DOHH2 (cell line): ENCODE measurements at regions not wholly inside any gene's neighbourhood (a gene's known extent, or its start where the extent isn't known, plus 50 kb on each side); places are given as distances from the start of the nearest gene placed in this dataset.

Experiments
- CTCF ChIP-seq: fragments of 200-600 bp; sonication (generic); IDR thresholded peaks from one replicate; pipeline ENCODE4 v1.5.1; 2014; ENCODE audit warnings: antibody characterized with exemption, mild to moderate bottlenecking, low read depth, low read length; ENCODE audit not compliant: poor library complexity, severe bottlenecking
- EZH2phosphoT487 ChIP-seq: fragments of 200-600 bp; sonication (generic); IDR thresholded peaks from 2 replicates; pipeline ENCODE4 v1.6.1; 2017; ENCODE audit warnings: borderline replicate concordance, mild to moderate bottlenecking, antibody characterized with exemption, low read length, moderate library complexity, mixed read lengths

GRCh38 chr12:92595663-92596062 lies 107.1 kb upstream of the PLEKHG7 start:
- TF ChIP-seq CTCF, result no peak
- TF ChIP-seq EZH2phosphoT487, result no peak
